ENCODE measurements at regions not wholly inside any gene's neighbourhood (a gene's known extent, or its start where the extent isn't known, plus 50 kb on each side); places are given as distances from the start of the nearest gene placed in this dataset.

GRCh38 chr7:85693326-85693725 is 506.5 kb upstream of the SEMA3D start:
- TF ChIP-seq, protein P1, sequence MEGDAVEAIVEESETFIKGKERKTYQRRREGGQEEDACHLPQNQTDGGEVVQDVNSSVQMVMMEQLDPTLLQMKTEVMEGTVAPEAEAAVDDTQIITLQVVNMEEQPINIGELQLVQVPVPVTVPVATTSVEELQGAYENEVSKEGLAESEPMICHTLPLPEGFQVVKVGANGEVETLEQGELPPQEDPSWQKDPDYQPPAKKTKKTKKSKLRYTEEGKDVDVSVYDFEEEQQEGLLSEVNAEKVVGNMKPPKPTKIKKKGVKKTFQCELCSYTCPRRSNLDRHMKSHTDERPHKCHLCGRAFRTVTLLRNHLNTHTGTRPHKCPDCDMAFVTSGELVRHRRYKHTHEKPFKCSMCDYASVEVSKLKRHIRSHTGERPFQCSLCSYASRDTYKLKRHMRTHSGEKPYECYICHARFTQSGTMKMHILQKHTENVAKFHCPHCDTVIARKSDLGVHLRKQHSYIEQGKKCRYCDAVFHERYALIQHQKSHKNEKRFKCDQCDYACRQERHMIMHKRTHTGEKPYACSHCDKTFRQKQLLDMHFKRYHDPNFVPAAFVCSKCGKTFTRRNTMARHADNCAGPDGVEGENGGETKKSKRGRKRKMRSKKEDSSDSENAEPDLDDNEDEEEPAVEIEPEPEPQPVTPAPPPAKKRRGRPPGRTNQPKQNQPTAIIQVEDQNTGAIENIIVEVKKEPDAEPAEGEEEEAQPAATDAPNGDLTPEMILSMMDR (IDR thresholded peaks at IDR 0.05), result no peak

DNA sequence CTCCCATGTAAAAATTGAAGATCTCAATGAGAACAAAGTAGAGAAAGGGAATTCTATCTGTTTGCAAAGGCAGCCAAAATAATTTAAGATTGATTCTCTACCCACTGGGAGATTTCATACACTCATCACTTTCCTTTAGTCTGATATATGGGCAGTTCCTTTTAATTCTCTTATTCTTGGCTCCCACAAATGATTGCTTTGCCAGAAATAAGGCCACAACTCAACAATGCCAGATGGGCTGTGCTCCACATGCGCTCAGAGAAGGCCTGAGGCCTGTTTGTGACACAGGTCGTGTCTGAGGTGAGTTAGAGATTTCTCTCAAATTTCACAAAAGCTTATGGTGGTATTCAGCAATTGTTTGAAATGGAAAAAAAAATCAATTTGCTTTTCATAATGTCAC is 501.9 kb upstream of the SEMA3D start:
- no peak for DNase-seq (ENCODE audit: low spot score)

More at GRCh38 chr7:85693326-85693725, 506.5 kb upstream of the SEMA3D start:
- no peaks in the 10 kb centered on the region for H3K9me3 ChIP-seq
- H3K27me3 ChIP-seq, result no peaks in the 10 kb centered on the region
- no peak overlapping the region for H3K27ac ChIP-seq
- H3K4me1 ChIP-seq, result no peaks in the 10 kb centered on the region
- H3K4me3 ChIP-seq, result no peak overlapping the region
- H3K36me3 ChIP-seq, result no peaks in the 10 kb centered on the region
- no peak for DNase-seq (ENCODE audit: low spot score)

DNA sequence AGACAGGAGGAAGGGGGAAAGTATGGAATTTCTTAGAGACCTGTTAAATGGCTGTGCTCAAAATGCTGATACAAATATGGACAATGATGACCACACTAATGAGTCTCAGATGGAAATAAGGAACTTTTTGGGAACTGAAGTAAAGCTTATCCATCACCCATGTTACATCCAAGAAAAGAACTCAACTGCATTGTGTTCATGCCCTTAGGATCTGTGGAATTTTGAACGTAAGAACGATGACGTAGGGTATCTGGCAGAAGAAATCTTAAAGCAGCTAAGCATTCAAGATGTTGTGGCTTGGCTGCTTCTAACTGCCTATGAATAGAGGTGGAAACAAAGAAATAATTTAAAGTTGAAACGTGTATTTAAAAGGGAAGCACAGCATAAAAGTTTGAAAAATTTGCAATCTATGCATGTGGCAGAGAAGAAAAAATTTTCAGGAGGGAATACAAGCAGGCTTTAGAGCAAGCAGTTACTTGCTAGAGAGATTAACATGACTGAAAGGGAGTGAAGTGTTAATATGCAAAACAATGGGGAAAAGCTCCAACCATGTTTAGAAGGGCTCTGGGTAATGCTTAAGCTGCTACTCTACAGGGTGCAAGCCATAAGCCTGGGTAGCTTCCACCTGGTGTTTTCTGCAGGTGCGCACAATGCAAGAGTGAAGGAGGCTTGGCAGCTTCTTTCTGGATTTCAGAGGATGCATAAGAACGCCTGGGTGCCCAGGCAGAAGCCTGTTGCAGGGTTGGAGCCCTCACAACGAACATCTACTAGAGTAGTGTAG is 499.7 kb upstream of the SEMA3D start:
- no peak for DNase-seq (ENCODE audit: low spot score)
- H3K36me3 ChIP-seq, result no peaks in the 10 kb centered on the region

More for the DNA sequence above, 501.9 kb upstream of the SEMA3D start:
- H3K9me3 ChIP-seq, result no peaks in the 10 kb centered on the region
- H3K4me1 ChIP-seq, result no peaks in the 10 kb centered on the region
- H3K27me3 ChIP-seq, result no peaks in the 10 kb centered on the region
- TF ChIP-seq, protein P1 (IDR thresholded peaks at IDR 0.05), result no peak
- no peak overlapping the region for H3K4me3 ChIP-seq
- H3K36me3 ChIP-seq, result no peaks in the 10 kb centered on the region
- no peak overlapping the region for H3K27ac ChIP-seq

GRCh38 chr7:85685901-85686300 is 499.0 kb upstream of the SEMA3D start:
- Histone ChIP-seq H3K36me3 (no peaks in the 10 kb centered on the region), H3K27me3 (no peaks in the 10 kb centered on the region), H3K27ac (no peak overlapping the region), H3K9me3 (no peaks in the 10 kb centered on the region), H3K4me3 (no peak overlapping the region), H3K4me1 (no peaks in the 10 kb centered on the region)
- no peak for DNase-seq (ENCODE audit: low spot score)
- TF ChIP-seq, protein P1 (IDR thresholded peaks at IDR 0.05), result no peak

More for the DNA sequence above, 499.7 kb upstream of the SEMA3D start:
- Histone ChIP-seq H3K27me3 (no peaks in the 10 kb centered on the region), H3K9me3 (no peaks in the 10 kb centered on the region), H3K4me3 (no peak overlapping the region), H3K4me1 (no peaks in the 10 kb centered on the region), H3K27ac (no peak overlapping the region)
- TF ChIP-seq, protein P1 (IDR thresholded peaks at IDR 0.05), result no peak

DNA sequence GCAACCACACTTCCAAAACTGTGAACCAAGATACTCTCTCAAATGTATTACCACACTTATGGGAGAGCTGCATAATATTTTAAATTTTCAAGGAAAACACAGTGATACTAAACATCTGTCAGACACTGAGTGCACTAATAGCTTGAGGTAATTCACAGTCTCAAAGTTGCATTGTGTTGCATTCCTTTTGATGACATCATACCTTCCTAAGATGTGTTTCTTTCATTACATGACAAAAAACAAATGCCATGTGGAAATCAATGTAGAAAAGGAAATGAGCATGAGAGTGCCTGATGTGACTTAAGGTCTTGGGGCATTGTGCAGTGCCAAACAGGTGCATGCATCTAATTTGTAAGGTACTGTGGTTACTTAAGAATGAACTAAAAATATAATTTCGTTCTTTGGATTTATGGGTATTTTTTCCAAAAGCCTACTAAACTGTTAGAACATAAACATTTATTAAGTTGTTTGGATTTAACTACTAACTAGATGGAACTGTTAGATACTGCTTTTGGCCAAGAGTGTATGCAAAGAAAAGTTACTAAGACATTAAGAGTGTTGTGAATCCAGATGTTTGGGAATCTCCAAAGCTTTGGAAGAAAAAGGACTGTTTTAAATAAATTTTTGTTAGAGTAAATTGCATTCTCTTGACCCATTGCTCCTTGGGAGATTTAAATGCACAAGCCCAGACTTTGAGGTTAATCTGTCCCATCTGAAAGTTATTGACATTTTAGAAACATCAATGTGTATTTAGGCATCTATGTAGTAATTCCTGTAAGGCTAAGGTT is 496.2 kb upstream of the SEMA3D start:
- DNase-seq (ENCODE audit: low spot score), result no peak
- H3K36me3 ChIP-seq, result no peaks in the 10 kb centered on the region
- TF ChIP-seq, protein P1 (IDR thresholded peaks at IDR 0.05), result no peak
- H3K4me1 ChIP-seq, result no peaks in the 10 kb centered on the region
- no peak overlapping the region for H3K4me3 ChIP-seq
- H3K27ac ChIP-seq, result no peak overlapping the region
- H3K27me3 ChIP-seq, result no peaks in the 10 kb centered on the region
- no peaks in the 10 kb centered on the region for H3K9me3 ChIP-seq
